ENCODE measurements at regions not wholly inside any gene's neighbourhood (a gene's known extent, or its start where the extent isn't known, plus 50 kb on each side); places are given as distances from the start of the nearest gene placed in this dataset.

- no peak overlapping the region for H3K4me3 ChIP-seq (ENCODE audit: low read length)
- TF ChIP-seq, protein P1, sequence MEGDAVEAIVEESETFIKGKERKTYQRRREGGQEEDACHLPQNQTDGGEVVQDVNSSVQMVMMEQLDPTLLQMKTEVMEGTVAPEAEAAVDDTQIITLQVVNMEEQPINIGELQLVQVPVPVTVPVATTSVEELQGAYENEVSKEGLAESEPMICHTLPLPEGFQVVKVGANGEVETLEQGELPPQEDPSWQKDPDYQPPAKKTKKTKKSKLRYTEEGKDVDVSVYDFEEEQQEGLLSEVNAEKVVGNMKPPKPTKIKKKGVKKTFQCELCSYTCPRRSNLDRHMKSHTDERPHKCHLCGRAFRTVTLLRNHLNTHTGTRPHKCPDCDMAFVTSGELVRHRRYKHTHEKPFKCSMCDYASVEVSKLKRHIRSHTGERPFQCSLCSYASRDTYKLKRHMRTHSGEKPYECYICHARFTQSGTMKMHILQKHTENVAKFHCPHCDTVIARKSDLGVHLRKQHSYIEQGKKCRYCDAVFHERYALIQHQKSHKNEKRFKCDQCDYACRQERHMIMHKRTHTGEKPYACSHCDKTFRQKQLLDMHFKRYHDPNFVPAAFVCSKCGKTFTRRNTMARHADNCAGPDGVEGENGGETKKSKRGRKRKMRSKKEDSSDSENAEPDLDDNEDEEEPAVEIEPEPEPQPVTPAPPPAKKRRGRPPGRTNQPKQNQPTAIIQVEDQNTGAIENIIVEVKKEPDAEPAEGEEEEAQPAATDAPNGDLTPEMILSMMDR (conservative IDR thresholded peaks at IDR 0.05; ENCODE audit: low read depth, low read length) = no peak
- no peak for DNase-seq (ENCODE audit: low read depth)
Observed at GRCh38 chr15:57835119-57835518, 128.6 kb downstream of the POLR2M start.

- peak; percentile 23 for DNase-seq (ENCODE audit: low read depth)
- TF ChIP-seq, protein P1 (conservative IDR thresholded peaks at IDR 0.05; ENCODE audit: low read depth, low read length) = no peak
- no peak overlapping the region for H3K4me3 ChIP-seq (ENCODE audit: low read length)
Observed at GRCh38 chr15:57849317-57849716, 142.8 kb downstream of the POLR2M start.

DNA sequence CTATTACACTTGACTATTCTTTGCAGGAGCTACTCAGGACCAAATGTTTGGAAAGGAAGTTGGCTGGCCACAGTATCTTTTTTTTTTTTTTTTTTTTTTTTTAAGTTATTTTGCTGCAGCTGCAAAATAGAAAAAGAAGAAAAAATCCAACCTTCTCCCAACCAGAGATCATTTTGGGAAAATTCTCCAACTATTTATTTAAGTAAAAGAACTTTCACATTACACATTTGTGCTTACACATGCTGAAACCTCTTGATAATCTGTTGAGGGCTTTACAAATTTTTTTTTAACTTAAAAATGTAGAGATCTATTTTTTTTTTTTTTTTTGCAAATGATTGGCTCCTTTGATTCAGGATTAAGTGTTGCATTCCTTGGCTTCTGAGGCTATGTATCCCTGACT is 148.0 kb downstream of the POLR2M start:
- H3K4me3 ChIP-seq (ENCODE audit: low read length) = no peak overlapping the region
- TF ChIP-seq, protein P1 (conservative IDR thresholded peaks at IDR 0.05; ENCODE audit: low read depth, low read length) = no peak
- no peak for DNase-seq (ENCODE audit: low read depth)

DNA sequence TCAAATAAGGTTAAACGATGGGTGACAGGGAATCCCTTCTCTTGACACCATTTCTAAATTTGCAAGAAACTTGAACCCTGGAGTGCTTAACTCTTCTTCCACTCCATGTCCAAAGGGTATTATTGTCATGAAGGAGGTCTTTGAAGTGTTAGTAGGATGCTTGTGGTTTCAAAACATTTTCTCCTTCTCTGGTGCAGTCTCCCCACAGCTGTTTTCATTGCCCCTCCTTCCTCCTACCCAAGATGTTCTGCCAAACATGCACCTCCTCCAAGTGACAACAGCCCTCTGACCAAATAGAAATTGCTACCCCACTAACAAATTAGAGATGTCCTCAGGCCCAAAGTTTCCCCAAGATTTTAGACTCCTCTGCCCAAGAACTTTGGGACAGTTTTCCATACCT is 151.4 kb downstream of the POLR2M start:
- no peak overlapping the region for H3K4me3 ChIP-seq (ENCODE audit: low read length)
- no peak for DNase-seq (ENCODE audit: low read depth)
- TF ChIP-seq, protein P1 (conservative IDR thresholded peaks at IDR 0.05; ENCODE audit: low read depth, low read length) = no peak

GRCh38 chr15:57859130-57859685 is 152.7 kb downstream of the POLR2M start:
- H3K4me3 ChIP-seq (ENCODE audit: low read length) = no peak overlapping the region
- TF ChIP-seq, protein P1 (conservative IDR thresholded peaks at IDR 0.05; ENCODE audit: low read depth, low read length) = no peak
- no peak for DNase-seq (ENCODE audit: low read depth)

DNA sequence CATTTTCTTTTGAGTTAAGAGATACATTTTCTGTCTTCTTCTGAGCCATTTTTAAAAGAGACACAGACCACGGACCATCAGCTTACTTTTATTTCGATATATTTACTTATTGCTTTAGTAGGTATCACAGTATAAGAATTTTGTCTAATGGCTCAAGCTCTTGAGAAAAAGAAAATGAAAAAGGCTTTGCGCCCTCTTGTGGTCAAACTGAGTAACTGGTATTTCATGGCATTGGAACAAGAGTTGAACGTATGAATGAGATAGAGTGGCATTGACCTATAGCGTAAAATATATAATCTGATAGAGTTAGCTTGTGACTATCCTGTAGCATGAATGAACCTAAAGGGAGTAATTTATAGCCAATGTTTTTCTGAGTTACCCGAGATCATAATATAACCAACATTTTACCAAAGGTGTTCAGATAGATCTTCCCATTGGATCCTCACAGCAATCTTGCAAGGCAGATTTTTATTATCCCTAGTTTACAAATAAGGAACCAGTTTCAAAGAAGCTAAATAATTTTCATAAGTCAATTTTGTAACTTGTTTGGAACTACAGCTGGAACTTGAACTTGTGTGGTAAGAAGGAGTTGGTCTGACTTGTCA is 154.6 kb downstream of the POLR2M start:
- TF ChIP-seq, protein P1 (conservative IDR thresholded peaks at IDR 0.05; ENCODE audit: low read depth, low read length) = peak; percentile 74
- DNase-seq (ENCODE audit: low read depth) = no peak
- no peak overlapping the region for H3K4me3 ChIP-seq (ENCODE audit: low read length)
